GM12875 (cell line): ENCODE measurements at regions not wholly inside any gene's neighbourhood (a gene's known extent, or its start where the extent isn't known, plus 50 kb on each side); places are given as distances from the start of the nearest gene placed in this dataset.

Experiments
- H3K4me3 ChIP-seq: one replicate; pipeline ENCODE4 v1.5.1; 2011; ENCODE audit warnings: low read depth, low read length, control low read depth
- CTCF ChIP-seq: IDR thresholded peaks from 2 replicates; pipeline ENCODE4 v1.5.1; 2011; ENCODE audit warnings: low read depth, mild to moderate bottlenecking, control low read depth, inconsistent platforms, low read length, moderate library complexity, borderline replicate concordance; ENCODE audit not compliant: insufficient read depth

GRCh38 chr5:124865603-124866354 lies 119.3 kb upstream of the ZNF608 start:
- H3K4me3 ChIP-seq: no peak overlapping the region
- no peak for TF ChIP-seq CTCF

GRCh38 chr5:124866355-124867136 lies 120.1 kb upstream of the ZNF608 start:
- no peak for TF ChIP-seq CTCF
- H3K4me3 ChIP-seq: no peak overlapping the region

- H3K4me3 ChIP-seq: no peak overlapping the region
- TF ChIP-seq CTCF: no peak
Observed at GRCh38 chr5:124867137-124867704, 120.8 kb upstream of the ZNF608 start.

- H3K4me3 ChIP-seq: no peak overlapping the region
- no peak for TF ChIP-seq CTCF
Observed at GRCh38 chr5:124868676-124869075, 122.2 kb upstream of the ZNF608 start.

- H3K4me3 ChIP-seq: no peak overlapping the region
- TF ChIP-seq CTCF: no peak
Observed at GRCh38 chr5:124869426-124870033, 123.1 kb upstream of the ZNF608 start.

- TF ChIP-seq CTCF: no peak
- H3K4me3 ChIP-seq: no peak overlapping the region
Observed at GRCh38 chr5:124870070-124870469, 123.6 kb upstream of the ZNF608 start.

GRCh38 chr5:124871303-124871702 lies 124.9 kb upstream of the ZNF608 start:
- H3K4me3 ChIP-seq: no peak overlapping the region
- no peak for TF ChIP-seq CTCF
